MM.1S (cell line): ENCODE measurements at regions not wholly inside any gene's neighbourhood (a gene's known extent, or its start where the extent isn't known, plus 50 kb on each side); places are given as distances from the start of the nearest gene placed in this dataset.

Experiments used
- EZH2 ChIP-seq: fragments of 300-600 bp; sonication (generic); optimal IDR thresholded peaks from 2 replicates; pipeline ENCODE3; 2017; ENCODE audit warnings: low read depth, mild to moderate bottlenecking, antibody characterized with exemption, low read length, mixed read lengths
- TF ChIP-seq, protein P1 (sequence below): fragments of 300-600 bp; sonication (generic); IDR thresholded peaks from 2 replicates; pipeline ENCODE4 v1.5.1; 2016; ENCODE audit warnings: antibody characterized with exemption, low read length, mixed read lengths

DNA sequence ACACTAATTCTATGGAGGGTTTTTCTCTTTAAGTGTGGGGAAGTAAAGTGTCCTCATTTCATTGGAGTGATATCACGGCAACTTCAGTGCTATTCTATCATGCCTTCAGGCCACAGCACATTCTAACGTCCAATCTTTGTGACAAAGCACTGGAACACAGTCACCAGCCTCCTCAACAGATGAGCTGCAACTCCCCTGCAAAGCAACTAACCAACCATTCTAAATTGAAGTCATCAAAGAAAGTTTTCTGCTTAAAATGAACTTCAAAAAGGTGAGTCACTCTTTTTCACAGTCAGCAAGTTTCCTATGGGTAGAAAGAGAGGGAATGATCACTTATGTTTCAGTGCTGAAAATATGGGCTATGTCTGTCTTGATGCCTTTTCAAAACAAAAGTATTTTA lies 190.8 kb downstream of the ELAVL2 start:
- no peak for TF ChIP-seq EZH2
- TF ChIP-seq, protein P1, sequence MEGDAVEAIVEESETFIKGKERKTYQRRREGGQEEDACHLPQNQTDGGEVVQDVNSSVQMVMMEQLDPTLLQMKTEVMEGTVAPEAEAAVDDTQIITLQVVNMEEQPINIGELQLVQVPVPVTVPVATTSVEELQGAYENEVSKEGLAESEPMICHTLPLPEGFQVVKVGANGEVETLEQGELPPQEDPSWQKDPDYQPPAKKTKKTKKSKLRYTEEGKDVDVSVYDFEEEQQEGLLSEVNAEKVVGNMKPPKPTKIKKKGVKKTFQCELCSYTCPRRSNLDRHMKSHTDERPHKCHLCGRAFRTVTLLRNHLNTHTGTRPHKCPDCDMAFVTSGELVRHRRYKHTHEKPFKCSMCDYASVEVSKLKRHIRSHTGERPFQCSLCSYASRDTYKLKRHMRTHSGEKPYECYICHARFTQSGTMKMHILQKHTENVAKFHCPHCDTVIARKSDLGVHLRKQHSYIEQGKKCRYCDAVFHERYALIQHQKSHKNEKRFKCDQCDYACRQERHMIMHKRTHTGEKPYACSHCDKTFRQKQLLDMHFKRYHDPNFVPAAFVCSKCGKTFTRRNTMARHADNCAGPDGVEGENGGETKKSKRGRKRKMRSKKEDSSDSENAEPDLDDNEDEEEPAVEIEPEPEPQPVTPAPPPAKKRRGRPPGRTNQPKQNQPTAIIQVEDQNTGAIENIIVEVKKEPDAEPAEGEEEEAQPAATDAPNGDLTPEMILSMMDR = no peak
